Astrocyte (in vitro differentiated cells and primary cell): ENCODE measurements at regions not wholly inside any gene's neighbourhood (a gene's known extent, or its start where the extent isn't known, plus 50 kb on each side); places are given as distances from the start of the nearest gene placed in this dataset.

Source experiments
- CTCF ChIP-seq: IDR thresholded peaks from 2 replicates; pipeline ENCODE4 v1.5.1; 2011; ENCODE audit warnings: low read depth, mild to moderate bottlenecking, inconsistent platforms, low read length, moderate library complexity; ENCODE audit not compliant: insufficient read depth
- EZH2 ChIP-seq: IDR thresholded peaks from 2 replicates; pipeline ENCODE4 v1.6.1; 2012; ENCODE audit warnings: mild to moderate bottlenecking, low read length, inconsistent platforms; ENCODE audit not compliant: insufficient read depth

- TF ChIP-seq CTCF (no peak), EZH2 (no peak)
These were observed 698.3 kb downstream of the MAT2B start for GRCh38 chr5:164203581-164204225.
